SIG-M5 (cell line): ENCODE measurements at regions not wholly inside any gene's neighbourhood (a gene's known extent, or its start where the extent isn't known, plus 50 kb on each side); places are given as distances from the start of the nearest gene placed in this dataset.

Experiments used
- DNase-seq: peaks from one replicate; lab custom pipeline; 2025; lab: John Stamatoyannopoulos, UW

DNA sequence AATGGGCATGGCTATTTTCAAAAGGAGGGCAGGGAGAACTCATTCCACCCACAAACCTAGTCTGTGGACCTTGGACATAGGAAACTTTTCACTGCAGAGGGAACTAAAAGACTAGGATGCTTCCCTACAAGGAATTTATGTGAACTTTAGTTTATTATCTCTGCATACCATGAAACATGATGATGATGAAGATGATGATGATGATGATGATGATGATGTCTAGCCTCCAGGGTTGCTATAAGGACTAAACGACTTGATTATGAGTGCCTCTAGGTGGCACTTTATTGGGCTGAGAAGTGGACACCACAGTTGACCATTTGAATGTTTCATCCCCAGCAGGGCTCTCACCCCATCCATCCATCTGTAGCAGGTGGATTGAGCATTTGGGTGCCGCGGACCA, 260.0 kb upstream of the TCF4 start:
- DNase-seq, result no peak

DNA sequence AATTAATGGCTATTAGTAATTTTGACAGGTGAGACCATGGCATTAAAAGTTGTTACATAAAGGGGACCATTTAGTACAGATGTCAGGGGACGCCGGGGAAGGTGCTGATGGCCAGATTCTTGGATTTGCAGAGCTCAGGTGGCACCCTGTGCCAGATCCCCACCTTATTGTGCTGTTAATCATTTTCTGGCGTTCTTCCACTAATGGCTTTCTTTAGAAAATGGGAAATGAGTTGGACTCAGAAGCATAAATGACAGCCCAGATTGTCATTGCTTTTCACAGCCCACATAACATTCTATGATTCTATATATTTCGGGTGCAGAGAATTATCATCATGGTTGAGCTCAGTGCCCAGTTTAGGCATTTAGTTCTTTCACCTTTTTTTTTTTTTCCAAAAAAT, 257.2 kb upstream of the TCF4 start:
- no peak for DNase-seq

DNA sequence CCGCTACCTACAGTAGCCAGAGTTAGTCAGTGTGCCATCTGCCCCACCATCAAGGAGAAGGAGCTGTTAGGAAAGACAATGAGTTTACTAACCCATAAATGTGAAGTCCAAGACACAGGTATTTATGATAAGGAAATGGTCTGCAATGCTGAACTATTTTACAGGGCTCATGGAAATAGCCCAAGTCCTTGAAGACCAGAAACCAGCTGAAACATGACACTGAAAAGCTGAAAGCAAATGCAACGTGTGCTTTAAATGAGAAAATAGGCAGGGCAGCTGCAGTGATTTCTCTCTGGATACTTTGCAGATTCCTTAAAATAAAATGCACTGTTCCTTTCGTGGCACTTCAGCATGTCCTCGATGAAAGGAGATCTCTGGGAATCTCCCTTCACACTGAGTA, 256.4 kb upstream of the TCF4 start:
- no peak for DNase-seq

DNA sequence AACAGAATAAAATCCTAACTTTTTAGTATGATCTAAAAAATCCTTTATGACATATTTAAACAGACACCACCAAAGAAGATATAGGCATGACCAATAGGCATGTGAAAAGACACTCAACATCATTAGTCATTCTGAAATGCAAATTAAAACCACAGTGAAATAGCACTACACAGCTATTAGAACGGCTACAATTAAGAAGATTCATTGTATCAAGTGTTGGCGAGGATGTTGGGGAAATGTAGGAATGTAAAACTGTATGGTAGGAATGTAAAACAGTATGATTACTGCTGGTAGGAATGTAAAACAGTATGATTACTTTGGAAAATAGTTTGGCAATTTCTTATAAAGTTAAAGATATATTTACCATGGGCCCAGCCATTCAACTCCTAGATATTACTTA, 253.3 kb upstream of the TCF4 start:
- no peak for DNase-seq

DNA sequence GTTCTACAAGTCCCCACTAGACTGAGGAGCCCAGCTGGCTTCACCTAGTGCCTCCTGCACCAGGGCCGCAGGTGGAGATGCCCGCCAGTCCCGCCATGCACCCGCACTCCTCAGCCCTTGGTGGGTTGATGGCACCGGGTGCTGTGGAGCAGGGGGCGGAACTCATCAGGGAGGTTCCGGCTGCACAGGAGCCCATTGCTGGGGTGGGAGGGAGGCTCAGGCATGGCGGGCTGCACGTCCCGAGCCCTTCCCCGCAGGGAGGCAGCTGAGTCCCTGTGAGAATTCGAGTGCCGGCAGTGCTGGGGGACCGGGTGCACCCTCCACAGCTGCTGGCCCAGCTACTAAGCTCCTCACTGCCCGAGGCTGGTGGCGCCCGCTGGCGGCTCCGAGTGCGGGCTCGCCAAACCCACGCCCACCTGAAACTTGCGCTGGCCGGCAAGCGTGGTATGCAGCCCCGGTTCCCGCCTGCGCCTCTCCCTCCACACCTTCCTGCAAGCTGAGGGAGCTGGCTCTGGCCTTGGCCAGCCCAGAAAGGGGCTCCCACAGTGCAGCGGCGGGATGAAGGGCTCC, 252.7 kb upstream of the TCF4 start:
- no peak for DNase-seq

DNA sequence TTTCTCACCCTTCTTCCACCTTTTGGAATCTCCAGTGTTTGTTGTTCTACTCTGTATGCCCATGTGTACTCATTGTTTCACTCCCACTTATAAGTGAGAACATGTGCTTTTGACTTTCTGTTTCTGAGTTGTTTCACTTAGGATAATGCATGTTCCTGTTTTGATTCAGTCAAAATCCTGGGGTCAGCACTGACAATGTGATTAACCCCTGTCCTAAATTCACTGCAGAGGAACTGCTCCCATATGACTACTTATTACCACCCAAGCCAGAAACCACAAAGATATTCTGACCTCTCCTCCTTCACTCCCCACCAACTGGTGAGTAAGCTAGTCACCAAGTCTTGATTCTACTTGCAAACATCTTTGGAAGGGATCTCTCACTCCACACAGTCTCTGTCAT, 251.4 kb upstream of the TCF4 start:
- DNase-seq, result no peak

DNA sequence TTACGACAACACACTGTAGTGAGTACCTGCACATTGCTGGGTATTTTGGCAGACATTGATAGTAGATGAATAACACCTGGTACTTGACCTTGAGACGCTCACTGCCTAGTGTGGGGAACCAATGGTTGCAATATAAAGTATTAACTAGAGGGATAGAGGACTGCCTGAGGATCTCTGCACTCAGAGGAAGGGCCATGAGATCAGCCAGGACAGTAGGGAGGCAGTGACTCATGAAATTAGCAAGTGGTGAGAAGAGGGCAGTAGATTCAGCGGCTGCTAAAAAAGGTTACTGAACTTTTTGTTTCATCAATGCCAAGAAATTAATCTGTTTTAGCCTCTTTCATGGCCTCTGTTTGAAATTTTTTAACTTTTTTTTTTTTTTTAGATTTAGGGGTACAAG, 250.8 kb upstream of the TCF4 start:
- DNase-seq, result no peak

DNA sequence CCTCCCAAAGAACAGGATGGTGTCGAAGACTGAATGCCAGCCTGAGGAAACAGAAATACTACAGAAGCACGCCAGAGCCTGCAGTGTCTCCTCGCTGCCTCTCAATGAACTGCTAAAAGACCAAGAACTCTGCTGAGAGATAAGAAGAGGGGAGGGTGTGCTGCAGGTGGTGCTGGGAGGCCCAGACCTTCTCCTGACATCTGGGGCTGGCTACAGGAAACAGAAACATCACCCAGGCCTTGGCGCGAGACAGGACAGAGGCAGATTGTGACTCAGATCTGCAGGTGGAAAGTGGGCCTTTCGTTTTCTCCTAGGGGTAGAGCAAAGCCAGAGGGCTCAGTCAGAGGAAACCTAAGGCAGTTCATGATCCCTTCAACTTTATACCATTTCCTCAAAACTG, 250.3 kb upstream of the TCF4 start:
- DNase-seq, result no peak

DNA sequence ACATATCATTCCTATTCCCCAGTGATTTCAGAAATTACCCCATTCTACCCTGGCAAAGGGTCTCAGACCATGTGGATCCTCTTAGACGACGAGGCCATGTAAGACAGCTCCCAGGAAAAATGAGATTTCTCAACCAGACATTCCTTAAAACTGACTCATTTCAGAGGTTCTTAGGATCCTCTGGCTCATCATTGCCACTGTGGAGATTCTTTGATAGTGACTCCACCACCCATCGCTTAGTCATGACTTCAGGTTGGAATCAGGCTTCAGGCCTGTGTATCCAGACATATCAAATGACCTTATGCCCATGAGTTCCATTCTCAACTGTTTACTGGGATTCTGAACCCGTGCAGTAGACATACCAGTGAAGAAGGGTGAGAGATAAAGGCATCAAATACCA, 245.6 kb upstream of the TCF4 start:
- DNase-seq, result no peak

DNA sequence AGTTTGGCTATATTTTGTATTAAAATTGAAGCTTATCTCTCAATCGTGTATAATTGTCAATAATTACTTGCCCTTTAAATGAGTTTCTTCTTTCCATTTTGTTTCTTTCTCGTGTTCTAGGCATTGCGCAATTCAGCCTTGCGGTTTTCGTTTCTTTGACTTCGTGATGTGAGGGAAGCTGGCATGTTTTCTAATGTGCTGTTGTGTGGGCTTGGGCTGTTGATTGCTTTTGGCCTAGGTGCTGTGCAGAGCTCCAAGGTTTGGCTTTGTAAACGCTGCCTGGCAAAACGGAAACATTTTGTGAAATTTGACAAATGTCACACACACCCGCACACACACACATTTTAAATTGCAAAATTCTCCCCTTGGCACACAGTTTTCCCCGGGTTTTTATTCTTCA, 242.6 kb upstream of the TCF4 start:
- no peak for DNase-seq

DNA sequence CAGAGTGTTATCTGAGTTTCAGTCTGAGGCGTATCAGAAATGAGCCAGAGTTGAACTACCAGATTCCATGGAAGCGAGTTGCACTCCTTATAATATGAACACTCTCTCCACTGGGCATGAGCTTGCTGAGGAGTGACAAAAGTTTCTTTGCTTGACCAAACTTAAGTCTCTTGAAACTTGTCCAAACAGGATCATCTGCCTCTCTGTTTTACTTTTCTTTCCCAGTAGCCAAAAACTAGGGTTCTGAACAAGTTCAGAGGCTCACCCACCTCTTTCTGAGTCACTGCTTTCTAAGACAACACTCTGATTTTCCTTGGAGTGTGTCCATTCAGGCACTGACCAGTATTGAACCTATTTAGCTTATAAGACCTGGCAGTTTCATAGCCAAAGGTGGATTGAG, 233.2 kb upstream of the TCF4 start:
- no peak for DNase-seq

DNA sequence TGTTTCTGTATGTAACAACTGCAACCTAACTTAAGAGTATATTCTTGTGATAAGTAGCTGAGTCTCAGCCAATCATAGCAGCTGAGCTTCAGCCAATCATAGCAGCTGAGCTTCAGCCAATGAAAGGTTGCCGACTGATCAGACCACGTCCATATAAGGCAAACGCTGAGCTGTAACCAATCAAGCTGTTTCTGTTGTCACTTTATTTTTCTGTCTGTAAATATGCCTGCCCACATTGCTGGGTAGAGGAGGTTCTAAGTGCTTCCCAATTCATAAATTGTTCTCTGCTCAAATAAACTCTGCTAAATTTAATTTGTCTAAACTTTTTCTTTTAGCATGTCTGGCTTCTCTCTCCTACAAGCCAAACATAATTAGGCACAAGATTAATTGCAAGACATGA, 231.5 kb upstream of the TCF4 start:
- DNase-seq, result no peak

DNA sequence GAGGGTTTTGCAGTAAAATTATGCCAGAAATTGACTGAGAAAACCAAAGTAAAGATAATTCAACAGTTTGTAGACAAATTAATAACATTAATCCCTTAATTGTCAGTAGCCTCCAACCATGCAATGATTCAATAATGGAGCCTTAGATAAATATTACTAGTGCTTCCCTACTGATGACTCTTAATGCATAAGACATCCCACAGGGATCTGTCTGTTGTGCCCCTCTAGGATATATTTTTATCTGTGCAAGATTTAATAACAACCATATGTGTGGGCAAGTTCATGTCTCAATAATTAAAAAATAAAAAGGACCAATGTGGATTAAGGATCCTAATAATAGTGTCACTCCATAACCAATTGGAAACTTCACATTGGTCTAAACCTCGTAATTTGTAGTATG, 230.3 kb upstream of the TCF4 start:
- no peak for DNase-seq

DNA sequence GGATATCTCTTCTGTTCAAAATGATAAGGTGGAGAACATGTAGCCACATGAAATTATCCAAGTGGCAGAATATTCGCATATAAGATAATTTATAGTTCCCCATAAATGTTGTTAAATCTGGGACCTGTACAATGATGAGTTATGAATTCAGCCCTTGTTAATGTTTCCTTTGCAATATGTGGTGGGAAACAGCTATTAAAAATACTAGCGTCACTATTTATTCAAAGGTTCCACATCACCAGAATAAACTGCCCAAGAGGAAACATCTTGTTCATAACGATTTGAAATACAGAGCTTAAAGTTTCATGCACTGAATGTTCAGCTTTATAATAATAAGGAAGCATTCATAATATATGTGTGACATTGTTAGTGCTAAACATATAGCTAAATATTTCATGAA, 223.9 kb upstream of the TCF4 start:
- DNase-seq, result no peak

DNA sequence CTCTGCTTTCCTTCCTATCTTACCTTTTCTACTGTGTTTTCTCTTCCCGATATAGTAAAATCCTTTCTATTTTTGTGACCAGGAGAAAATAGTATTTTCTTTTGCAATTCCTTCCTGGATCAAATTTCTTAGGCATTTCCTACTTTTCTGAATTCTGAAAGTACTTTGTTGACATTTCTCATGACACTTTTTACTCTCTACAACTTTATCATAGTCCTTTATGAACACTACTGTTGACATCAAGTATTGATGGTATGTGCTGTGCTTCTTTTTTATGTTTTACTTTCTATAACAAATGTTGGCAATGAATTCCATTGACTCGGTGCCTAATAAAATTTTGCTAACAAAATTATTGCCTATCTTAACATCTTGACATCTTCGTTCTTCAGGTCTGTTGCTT, 217.7 kb upstream of the TCF4 start:
- no peak for DNase-seq

DNA sequence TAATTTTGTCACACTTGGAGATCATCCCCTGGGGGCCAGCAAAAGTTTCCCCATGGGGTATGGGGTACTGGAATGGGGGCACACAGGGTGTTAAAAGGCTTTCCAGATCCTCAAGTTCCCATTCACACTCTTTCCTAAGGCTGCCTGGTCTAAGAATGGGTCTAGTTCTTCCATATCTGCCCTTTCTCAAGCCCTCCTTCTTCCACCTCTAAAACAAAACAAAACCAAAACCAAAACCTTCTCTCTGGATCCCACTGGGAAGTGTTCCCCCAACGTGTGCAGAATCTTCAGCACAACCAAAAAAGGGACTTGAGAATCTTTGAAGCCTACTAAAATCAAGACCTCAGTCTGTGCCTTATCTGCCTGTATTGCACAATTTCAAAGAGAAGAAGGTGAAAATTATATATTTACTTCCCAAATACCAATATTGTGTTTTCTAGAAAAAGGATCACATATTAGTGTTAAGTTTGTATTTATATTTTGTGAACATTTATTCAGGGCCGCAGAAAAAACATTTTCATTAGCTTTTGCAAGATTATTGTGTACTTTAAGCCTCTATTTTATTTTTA, 207.2 kb upstream of the TCF4 start:
- no peak for DNase-seq

DNA sequence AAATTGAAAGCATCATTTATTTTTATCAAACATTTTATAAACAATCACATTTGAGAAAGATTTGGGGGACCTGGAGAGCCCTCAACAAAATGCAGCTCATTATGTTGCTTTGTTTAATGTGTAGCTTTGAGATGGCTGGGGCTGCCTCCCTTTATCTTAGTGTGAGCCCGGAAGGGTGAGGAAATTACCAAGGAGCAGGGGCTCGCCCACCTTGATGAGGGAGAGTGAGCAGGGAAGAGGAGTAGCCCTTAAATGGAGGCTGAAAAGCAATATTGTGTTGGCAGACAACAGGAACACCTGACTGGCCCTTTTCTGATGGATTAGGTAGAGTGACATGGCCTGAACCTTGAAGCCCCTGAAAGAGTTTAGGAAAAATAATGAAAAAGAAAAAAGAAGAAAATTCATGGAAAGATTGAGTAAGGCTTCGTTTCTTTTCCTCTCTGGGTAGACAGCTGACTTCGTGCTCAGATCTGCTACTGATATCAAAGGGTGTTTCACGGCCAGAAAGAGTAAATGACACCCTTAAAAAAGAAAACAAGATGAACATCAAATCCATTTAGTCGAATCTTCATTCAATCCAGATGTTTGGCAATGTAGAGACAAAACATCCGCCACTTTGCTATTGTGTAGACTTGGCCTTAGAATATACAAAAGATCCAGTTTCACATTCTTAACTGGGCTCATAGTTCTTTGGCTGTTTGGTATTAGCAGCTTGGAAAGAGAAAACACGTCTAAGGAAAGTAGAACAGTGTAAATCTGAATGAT, 206.5 kb upstream of the TCF4 start:
- no peak for DNase-seq

DNA sequence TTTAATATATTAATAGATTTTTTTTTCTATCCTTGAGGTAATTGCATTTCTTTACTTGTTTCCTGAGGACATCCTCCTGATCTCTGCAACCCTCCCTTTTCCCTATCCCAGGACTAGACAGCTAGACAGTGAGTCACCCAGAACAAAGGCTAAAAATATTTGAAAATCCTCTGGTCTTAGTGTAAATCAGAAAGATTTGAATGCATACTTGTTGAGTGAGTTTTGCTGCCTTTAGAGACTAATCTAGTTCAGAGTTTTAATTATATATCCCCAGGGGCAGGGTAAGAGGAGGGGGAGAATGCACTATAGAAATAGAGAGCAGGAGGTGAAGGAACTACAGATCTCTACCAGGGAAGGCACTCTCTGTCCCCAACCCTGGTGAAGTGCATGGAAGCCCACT, 202.3 kb upstream of the TCF4 start:
- no peak for DNase-seq

DNA sequence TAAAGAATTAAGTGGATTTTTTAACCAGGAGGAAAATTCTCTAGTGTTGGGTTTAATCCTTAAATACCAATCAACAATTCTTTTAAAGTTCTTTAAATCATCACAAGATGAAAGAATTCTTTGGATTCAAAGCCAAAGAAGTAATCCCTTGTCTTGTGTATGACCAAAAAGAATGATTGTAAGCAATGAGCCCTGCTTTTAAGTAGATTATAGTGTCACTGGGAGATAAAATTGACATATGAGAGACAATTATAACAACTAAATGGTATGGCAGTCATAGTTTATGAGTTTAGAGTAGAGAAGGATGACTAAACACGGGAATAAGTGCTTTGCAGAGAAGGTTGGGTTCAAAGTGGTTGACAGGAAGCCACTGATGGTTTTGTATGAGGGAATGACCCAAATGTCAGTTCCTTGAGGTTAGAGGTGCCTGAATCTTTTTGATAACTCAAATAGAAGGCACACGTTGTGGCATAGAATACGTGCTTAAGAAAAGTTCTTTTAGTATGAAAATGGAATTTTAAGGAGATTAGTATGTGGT, 199.6 kb upstream of the TCF4 start:
- DNase-seq, result no peak

DNA sequence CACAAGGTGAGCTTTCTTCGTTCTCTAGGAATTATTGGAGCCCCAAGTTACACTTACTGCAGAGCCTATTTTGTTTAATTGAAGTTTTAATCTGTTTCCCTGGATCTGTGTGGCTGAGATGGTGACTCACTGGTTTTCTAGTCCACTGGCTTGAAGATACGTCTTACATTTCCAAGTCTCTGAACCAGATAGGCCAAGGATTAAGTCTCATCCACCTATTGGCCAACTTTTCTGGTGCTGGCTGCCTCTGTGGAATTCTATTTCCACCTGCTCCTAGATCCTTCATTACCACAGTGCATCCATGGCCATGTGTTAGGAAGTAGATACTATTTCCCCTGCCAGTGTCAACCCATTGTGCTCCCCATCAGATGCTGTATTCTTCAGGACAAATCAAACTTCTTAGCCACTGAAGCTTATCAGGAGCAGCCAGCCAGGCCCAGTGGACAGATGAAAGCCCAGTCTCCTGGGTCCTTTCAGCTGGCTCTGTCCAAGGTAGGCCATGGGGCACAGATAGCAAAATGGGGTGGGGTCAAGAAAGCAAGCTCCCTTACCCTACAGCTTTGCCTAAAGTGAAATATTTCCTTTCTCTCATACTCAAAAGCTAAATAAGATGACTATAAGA, 198.8 kb upstream of the TCF4 start:
- DNase-seq, result no peak

DNA sequence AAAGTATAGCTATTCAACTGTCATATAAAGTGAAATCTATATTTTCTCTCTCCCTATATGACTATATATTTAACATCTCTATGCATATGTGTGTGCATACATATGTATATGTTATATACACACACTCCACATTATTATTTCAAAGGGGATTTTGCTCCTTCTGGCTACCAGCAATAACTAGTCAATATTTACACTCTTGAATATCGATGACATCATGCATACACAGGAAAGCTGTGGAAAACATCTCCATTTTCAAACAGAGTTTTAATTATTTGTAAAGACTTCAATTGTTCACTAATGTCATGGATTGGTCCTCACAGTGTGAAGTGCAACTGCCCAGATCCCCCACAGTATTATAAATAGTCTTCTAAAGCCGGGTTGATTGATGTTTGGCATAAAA, 195.9 kb upstream of the TCF4 start:
- no peak for DNase-seq

DNA sequence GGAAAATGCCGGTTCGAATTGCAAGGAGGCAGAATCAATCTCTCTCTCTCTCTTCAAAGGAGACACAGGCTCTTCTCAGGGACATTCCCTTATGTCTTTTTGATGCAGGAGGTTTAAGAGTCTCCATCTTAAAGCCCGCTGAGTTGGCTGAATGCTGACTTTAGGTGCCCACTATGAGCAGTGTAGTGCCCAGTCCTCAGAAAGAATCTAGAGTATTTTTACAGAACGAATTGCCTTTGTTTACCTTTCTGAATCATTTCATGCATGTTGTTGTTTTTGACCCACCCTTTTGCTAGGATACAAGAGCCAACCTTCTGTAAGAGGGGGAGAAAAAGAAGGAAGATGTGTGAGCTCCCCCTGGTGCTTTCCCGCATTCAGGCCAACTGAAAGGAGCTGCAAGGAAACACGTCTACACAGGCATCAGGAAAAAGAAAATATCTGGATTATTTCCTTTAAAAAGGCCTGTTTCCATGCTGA, 193.5 kb upstream of the TCF4 start:
- DNase-seq, result no peak

DNA sequence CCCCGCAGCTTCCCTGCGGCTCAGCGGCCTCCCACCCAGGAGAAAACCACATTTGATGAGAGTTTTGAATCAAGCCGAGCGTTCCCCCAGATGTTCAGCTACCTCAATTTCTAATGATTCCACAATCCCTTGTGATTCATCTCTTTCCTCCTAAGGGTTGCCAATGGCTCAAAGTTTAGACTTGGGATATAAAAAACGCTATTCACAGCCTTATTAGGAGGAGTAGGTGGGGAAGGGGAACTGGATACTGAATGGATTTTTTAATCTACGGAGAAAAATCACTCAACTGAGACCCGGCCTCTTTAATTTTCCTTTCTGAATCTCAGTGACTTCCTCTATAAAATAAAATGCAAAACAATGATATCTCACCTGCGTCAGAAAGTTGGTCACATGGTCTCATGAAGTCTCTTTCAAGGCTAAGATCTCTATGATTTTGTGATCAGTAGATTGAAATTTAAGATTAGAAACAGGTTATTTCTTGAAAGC, 192.6 kb upstream of the TCF4 start:
- DNase-seq, result no peak
